HG03521 (cell line): ENCODE measurements at regions not wholly inside any gene's neighbourhood (a gene's known extent, or its start where the extent isn't known, plus 50 kb on each side); places are given as distances from the start of the nearest gene placed in this dataset.
"Not testable (repeated sequence)": the region's sequence is repeated elsewhere in the genome, so short reads cannot be mapped to it uniquely, and the experiment has no call there.

Experiments
- ATAC-seq: cut with Tn5 transposase; IDR thresholded peaks from one replicate; pipeline ENCODE4 v1.9.1; 2021; ENCODE audit warnings: mild to moderate bottlenecking, moderate library complexity; ENCODE audit not compliant: unreplicated experiment

GRCh38 chr3:106294121-106294520 lies 425.3 kb upstream of the CBLB start:
- ATAC-seq = no peak

GRCh38 chr3:106296062-106296461 lies 427.2 kb upstream of the CBLB start:
- ATAC-seq = no peak

GRCh38 chr3:106299300-106300098 lies 430.7 kb upstream of the CBLB start:
- peak; percentile 52 for ATAC-seq

GRCh38 chr3:106302451-106303221 lies 433.8 kb upstream of the CBLB start:
- ATAC-seq = peak; percentile 88

GRCh38 chr3:106303766-106304165 lies 435.0 kb upstream of the CBLB start:
- ATAC-seq = no peak

GRCh38 chr3:106305127-106305526 lies 436.3 kb upstream of the CBLB start:
- no peak for ATAC-seq

- no peak for ATAC-seq
Observed at GRCh38 chr3:106305882-106306435, 437.1 kb upstream of the CBLB start.

GRCh38 chr3:106309274-106309673 lies 440.5 kb upstream of the CBLB start:
- ATAC-seq = no peak

GRCh38 chr3:106309798-106310197 lies 441.0 kb upstream of the CBLB start:
- ATAC-seq = not testable (repeated sequence)

GRCh38 chr3:106317141-106318055 lies 448.6 kb upstream of the CBLB start:
- no peak for ATAC-seq

- not testable (repeated sequence) for ATAC-seq
Observed at GRCh38 chr3:106321438-106321837, 452.6 kb upstream of the CBLB start.

- ATAC-seq = no peak
Observed at GRCh38 chr3:106323586-106323985, 454.8 kb upstream of the CBLB start.

- ATAC-seq = no peak
Observed at GRCh38 chr3:106326941-106327695, 458.3 kb upstream of the CBLB start.

GRCh38 chr3:106327696-106328025 lies 458.8 kb upstream of the CBLB start:
- no peak for ATAC-seq

- ATAC-seq = no peak
Observed at GRCh38 chr3:106328224-106328623, 459.4 kb upstream of the CBLB start.

GRCh38 chr3:106329521-106329920 lies 460.7 kb upstream of the CBLB start:
- no peak for ATAC-seq

GRCh38 chr3:106331636-106332035 lies 462.8 kb upstream of the CBLB start:
- ATAC-seq = no peak

- no peak for ATAC-seq
Observed at GRCh38 chr3:106332129-106332528, 463.3 kb upstream of the CBLB start.

- ATAC-seq = no peak
Observed at GRCh38 chr3:106332884-106333283, 464.1 kb upstream of the CBLB start.

GRCh38 chr3:106333911-106334618 lies 465.3 kb upstream of the CBLB start:
- peak; percentile 47 for ATAC-seq
